ENCODE measurements at regions not wholly inside any gene's neighbourhood (a gene's known extent, or its start where the extent isn't known, plus 50 kb on each side); places are given as distances from the start of the nearest gene placed in this dataset.
A peak's percentile ranks its signal among the peaks of the same experiment; 100 is the strongest.

DNA sequence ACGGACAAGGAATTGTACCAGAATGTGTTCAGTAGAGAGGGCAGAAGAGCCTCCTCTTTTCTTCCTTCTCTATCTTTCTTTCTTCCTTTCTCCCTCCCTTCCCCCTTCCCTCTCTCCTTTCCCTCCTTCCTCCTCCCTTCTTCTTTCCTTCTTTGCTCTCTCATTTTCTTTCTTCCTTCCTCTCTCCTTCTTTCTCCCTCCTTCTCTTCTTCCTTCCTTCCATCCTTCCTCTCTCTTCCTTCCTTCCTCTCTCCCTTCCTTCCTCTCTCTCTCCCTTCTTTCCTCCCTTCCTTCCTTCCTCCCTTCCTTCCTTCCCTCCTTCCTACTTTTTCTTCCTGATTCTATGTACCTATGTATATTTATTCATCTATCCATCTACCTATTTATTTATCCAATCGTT, 59.7 kb upstream of the SDK2 start:
- TF ChIP-seq, protein P1, sequence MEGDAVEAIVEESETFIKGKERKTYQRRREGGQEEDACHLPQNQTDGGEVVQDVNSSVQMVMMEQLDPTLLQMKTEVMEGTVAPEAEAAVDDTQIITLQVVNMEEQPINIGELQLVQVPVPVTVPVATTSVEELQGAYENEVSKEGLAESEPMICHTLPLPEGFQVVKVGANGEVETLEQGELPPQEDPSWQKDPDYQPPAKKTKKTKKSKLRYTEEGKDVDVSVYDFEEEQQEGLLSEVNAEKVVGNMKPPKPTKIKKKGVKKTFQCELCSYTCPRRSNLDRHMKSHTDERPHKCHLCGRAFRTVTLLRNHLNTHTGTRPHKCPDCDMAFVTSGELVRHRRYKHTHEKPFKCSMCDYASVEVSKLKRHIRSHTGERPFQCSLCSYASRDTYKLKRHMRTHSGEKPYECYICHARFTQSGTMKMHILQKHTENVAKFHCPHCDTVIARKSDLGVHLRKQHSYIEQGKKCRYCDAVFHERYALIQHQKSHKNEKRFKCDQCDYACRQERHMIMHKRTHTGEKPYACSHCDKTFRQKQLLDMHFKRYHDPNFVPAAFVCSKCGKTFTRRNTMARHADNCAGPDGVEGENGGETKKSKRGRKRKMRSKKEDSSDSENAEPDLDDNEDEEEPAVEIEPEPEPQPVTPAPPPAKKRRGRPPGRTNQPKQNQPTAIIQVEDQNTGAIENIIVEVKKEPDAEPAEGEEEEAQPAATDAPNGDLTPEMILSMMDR (IDR thresholded peaks at IDR 0.05; ENCODE audit: insufficient read depth, low read depth, low read length, missing control alignments): no peak

DNA sequence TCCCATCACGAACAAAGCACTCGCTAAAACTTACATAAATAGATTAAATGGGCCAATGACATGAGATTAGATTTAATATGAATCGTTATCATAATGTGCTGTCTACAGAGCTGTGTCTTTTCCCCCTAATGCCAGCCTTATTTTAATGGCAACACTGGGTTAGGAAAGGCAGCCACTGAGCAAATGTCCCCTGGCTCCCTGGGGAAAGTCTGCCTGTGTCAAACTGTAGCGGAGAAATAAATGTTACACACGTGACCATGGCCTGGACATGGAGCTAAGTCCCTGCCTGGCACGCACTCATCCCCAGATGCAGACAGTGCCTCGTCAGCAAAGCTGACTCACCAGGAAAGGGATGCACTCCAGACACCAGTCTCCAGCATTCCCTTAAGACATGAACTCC, 61.3 kb upstream of the SDK2 start:
- no peak for DNase-seq (ENCODE audit: low read depth)
- no peak overlapping the region for H3K4me3 ChIP-seq (ENCODE audit: low read depth, low read length)
- TF ChIP-seq, protein P1 (IDR thresholded peaks at IDR 0.05; ENCODE audit: insufficient read depth, low read depth, low read length, missing control alignments): no peak

More for the DNA sequence above, 59.7 kb upstream of the SDK2 start:
- no peak overlapping the region for H3K4me3 ChIP-seq (ENCODE audit: low read depth, low read length)
- no peak for DNase-seq (ENCODE audit: low read depth)

DNA sequence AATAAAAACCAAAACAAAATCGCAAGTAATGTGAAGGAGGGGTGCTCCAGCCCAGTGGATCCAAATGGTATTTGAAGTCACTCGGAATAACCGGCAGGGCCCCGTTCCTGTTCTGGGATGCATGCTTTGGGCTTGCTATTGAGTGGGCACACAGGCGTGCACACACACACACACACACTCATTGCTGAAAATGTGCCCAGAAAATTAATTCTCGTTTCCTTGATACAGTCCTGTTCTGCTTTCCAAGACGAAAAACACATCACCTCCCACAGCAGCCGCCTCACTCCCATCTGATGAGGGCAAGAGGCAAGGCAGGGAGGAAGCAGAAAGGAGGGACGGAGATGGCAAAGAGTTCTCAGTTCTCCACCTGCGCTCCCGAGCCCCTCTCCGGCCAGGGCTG, 62.2 kb upstream of the SDK2 start:
- TF ChIP-seq, protein P1 (IDR thresholded peaks at IDR 0.05; ENCODE audit: insufficient read depth, low read depth, low read length, missing control alignments): no peak
- no peak for DNase-seq (ENCODE audit: low read depth)
- H3K4me3 ChIP-seq (ENCODE audit: low read depth, low read length): no peak overlapping the region

DNA sequence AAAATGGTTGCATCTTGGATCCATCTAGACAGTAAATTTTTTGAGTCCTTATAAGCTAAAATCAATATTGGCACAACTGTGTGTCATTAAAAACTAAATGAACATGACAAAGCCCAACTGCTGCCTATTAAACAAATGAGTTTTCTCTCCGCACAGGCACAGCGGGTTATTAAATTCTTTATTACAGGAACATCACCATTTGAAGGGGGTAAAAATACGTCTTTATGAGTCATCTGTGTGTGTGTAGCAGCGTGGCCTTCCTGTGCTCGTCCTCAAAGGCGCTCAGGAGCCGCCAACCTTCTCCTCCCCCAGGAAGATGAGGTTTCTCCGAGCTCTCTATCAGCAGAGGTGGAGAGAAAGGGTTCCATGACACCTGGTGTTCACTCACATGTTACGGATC, 62.6 kb upstream of the SDK2 start:
- no peak overlapping the region for H3K4me3 ChIP-seq (ENCODE audit: low read depth, low read length)
- DNase-seq (ENCODE audit: low read depth): no peak

DNA sequence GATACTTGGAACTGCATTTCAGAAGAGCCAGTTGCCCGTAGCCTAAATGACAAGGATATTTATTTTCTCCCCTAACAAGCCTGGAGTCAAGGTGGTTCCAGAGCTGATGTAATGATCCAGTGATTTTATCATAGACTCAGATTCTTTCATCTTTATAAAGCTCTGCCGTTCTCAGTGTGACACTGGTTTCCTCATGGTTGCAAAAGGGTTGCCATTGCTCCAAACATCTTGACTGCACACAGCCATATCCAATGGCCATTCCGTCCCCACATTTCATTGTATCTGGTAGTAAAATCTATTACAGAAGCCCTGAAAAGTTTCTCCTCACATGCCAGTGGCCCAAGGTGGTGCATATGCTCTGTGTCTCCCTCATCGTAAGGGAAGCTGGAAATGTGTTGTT, 63.1 kb upstream of the SDK2 start:
- H3K4me3 ChIP-seq (ENCODE audit: low read depth, low read length): no peak overlapping the region
- DNase-seq (ENCODE audit: low read depth): no peak
- TF ChIP-seq, protein P1 (IDR thresholded peaks at IDR 0.05; ENCODE audit: insufficient read depth, low read depth, low read length, missing control alignments): no peak

More for the DNA sequence above, 62.6 kb upstream of the SDK2 start:
- TF ChIP-seq, protein P1 (IDR thresholded peaks at IDR 0.05; ENCODE audit: insufficient read depth, low read depth, low read length, missing control alignments): no peak

DNA sequence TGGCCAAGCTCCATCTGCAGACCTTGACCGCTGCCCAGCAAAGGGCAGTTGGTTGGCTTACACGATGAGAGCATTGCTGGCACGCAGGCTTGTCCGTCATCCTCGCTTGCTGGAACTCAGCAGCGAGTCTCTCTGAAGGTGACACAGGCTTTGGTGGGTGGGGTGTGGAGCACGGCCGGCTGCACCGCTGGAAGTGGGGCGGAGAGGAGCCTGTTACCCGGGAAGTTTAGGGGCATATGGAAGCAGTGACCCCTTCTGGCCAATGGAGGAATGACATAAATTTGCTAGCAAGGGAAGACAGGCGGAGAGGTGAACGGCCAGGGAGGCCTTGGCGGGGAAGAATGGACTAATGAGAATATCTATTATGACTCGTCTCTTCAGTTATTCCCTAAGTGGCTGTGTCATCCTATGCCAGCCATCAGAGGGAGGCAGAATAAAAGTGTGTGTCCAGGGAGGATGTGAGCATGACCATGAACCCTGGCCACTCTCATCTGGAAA, 65.9 kb upstream of the SDK2 start:
- TF ChIP-seq, protein P1 (IDR thresholded peaks at IDR 0.05; ENCODE audit: insufficient read depth, low read depth, low read length, missing control alignments): peak; percentile 78
- H3K4me3 ChIP-seq (ENCODE audit: low read depth, low read length): no peak overlapping the region

DNA sequence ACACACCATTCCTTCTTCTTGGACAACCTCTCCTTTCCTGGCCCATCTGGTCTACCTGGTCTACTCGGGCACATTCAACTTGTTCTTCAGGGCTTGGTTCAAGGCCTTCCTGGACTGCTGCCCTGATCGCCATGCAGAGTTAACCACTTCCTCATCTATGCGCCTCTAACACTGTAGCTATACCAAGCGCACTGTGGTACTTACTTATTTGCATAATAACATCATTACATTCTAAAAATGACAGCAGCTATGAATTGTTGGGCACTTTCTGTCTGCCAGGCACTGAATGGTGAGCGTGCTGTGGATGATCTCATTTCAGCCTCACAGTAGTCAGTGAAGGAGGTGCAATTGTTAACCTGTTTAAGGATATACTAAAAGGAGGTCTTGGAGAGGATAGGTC, 66.9 kb upstream of the SDK2 start:
- H3K4me3 ChIP-seq (ENCODE audit: low read depth, low read length): no peak overlapping the region
- peak; percentile 40 for DNase-seq (ENCODE audit: low read depth)
- TF ChIP-seq, protein P1 (IDR thresholded peaks at IDR 0.05; ENCODE audit: insufficient read depth, low read depth, low read length, missing control alignments): no peak

More for the DNA sequence above, 65.9 kb upstream of the SDK2 start:
- DNase-seq (ENCODE audit: low read depth): peak; percentile 68

Data from GM12865 (cell line).